Right hindlimb (tissue), 1 donor: ENCODE measurements at regions not wholly inside any gene's neighbourhood (a gene's known extent, or its start where the extent isn't known, plus 50 kb on each side); places are given as distances from the start of the nearest gene placed in this dataset.
"Not testable (repeated sequence)": the region's sequence is repeated elsewhere in the genome, so short reads cannot be mapped to it uniquely, and the experiment has no call there.

Experiments used
- DNase-seq: peaks from one replicate; pipeline ENCODE4 v3.0.0-alpha.2; 2018

- DNase-seq, result no peak
Observed at GRCh38 chr6:141216726-141217125, 916.0 kb upstream of the GJE1 start.

- DNase-seq, result no peak
Observed at GRCh38 chr6:141212296-141212695, 920.4 kb upstream of the GJE1 start.

- DNase-seq, result no peak
Observed at GRCh38 chr6:141211845-141212244, 920.9 kb upstream of the GJE1 start.

- DNase-seq, result no peak
Observed at GRCh38 chr6:141210901-141211300, 921.8 kb upstream of the GJE1 start.

- no peak for DNase-seq
Observed at GRCh38 chr6:141209890-141210289, 922.8 kb upstream of the GJE1 start.

- no peak for DNase-seq
Observed at GRCh38 chr6:141208101-141208500, 924.6 kb upstream of the GJE1 start.

GRCh38 chr6:141203902-141204575 lies 928.7 kb upstream of the GJE1 start:
- DNase-seq, result no peak

GRCh38 chr6:141202626-141203025 lies 930.1 kb upstream of the GJE1 start:
- DNase-seq, result no peak

- DNase-seq, result no peak
Observed at GRCh38 chr6:141199074-141199473, 933.7 kb upstream of the GJE1 start.

- DNase-seq, result no peak
Observed at GRCh38 chr6:141195251-141195832, 937.4 kb upstream of the GJE1 start.

- no peak for DNase-seq
Observed at GRCh38 chr6:141183368-141183767, 949.4 kb upstream of the GJE1 start.

GRCh38 chr6:141175458-141175857 lies 957.3 kb upstream of the GJE1 start:
- DNase-seq, result not testable (repeated sequence)

GRCh38 chr6:141174932-141175331 lies 957.8 kb upstream of the GJE1 start:
- DNase-seq, result no peak

- DNase-seq, result no peak
Observed at GRCh38 chr6:141173529-141173928, 959.2 kb upstream of the GJE1 start.

- no peak for DNase-seq
Observed at GRCh38 chr6:141169419-141169818, 963.3 kb upstream of the GJE1 start.

GRCh38 chr6:141167945-141168344 lies 964.8 kb upstream of the GJE1 start:
- DNase-seq, result no peak

- DNase-seq, result no peak
Observed at GRCh38 chr6:141165002-141165665, 967.6 kb upstream of the GJE1 start.

- DNase-seq, result no peak
Observed at GRCh38 chr6:141164042-141164743, 968.5 kb upstream of the GJE1 start.

GRCh38 chr6:141163107-141163506 lies 969.6 kb upstream of the GJE1 start:
- DNase-seq, result no peak

GRCh38 chr6:141158740-141159139 lies 974.0 kb upstream of the GJE1 start:
- no peak for DNase-seq

- DNase-seq, result no peak
Observed at GRCh38 chr6:141153563-141153962, 979.2 kb upstream of the GJE1 start.

GRCh38 chr6:141152951-141153350 lies 979.8 kb upstream of the GJE1 start:
- no peak for DNase-seq

- no peak for DNase-seq
Observed at GRCh38 chr6:141151710-141152417, 980.9 kb upstream of the GJE1 start.
